ENCODE measurements at regions not wholly inside any gene's neighbourhood (a gene's known extent, or its start where the extent isn't known, plus 50 kb on each side); places are given as distances from the start of the nearest gene placed in this dataset.

- H3K27ac Mint-ChIP-seq (ENCODE audit: unreplicated experiment), result no peak overlapping the region
Measured at GRCh38 chr9:23556459-23556858, 269.6 kb downstream of the ELAVL2 start.

GRCh38 chr9:23557689-23558088 is 268.4 kb downstream of the ELAVL2 start:
- H3K4me1 Mint-ChIP-seq (ENCODE audit: unreplicated experiment), result no peaks in the 10 kb centered on the region
- H3K27me3 Mint-ChIP-seq (ENCODE audit: unreplicated experiment), result no peaks in the 10 kb centered on the region
- TF ChIP-seq CTCF (IDR thresholded peaks at IDR 0.05; ENCODE audit: unreplicated experiment), result no peak
- no peak overlapping the region for H3K4me3 Mint-ChIP-seq (ENCODE audit: unreplicated experiment)
- H3K36me3 Mint-ChIP-seq (ENCODE audit: low read depth, unreplicated experiment), result no peaks in the 10 kb centered on the region
- no peak for DNase-seq (ENCODE audit: low spot score)
- no peaks in the 10 kb centered on the region for H3K9me3 Mint-ChIP-seq (ENCODE audit: unreplicated experiment)
- H3K27ac Mint-ChIP-seq (ENCODE audit: unreplicated experiment), result no peak overlapping the region

More at GRCh38 chr9:23556459-23556858, 269.6 kb downstream of the ELAVL2 start:
- Mint-ChIP-seq H3K27me3 (ENCODE audit: unreplicated experiment) (no peaks in the 10 kb centered on the region), H3K36me3 (ENCODE audit: low read depth, unreplicated experiment) (no peaks in the 10 kb centered on the region), H3K4me1 (ENCODE audit: unreplicated experiment) (no peaks in the 10 kb centered on the region), H3K9me3 (ENCODE audit: unreplicated experiment) (no peaks in the 10 kb centered on the region), H3K4me3 (ENCODE audit: unreplicated experiment) (no peak overlapping the region)
- no peak for TF ChIP-seq CTCF (IDR thresholded peaks at IDR 0.05; ENCODE audit: unreplicated experiment)
- DNase-seq (ENCODE audit: low spot score), result no peak

GRCh38 chr9:23559522-23559921 is 266.5 kb downstream of the ELAVL2 start:
- no peaks in the 10 kb centered on the region for H3K36me3 Mint-ChIP-seq (ENCODE audit: low read depth, unreplicated experiment)
- peaks cover 3% of the 10 kb centered on the region for H3K4me1 Mint-ChIP-seq (ENCODE audit: unreplicated experiment)
- TF ChIP-seq CTCF (IDR thresholded peaks at IDR 0.05; ENCODE audit: unreplicated experiment), result no peak
- no peaks in the 10 kb centered on the region for H3K27me3 Mint-ChIP-seq (ENCODE audit: unreplicated experiment)
- DNase-seq (ENCODE audit: low spot score), result no peak
- no peaks in the 10 kb centered on the region for H3K9me3 Mint-ChIP-seq (ENCODE audit: unreplicated experiment)
- H3K27ac Mint-ChIP-seq (ENCODE audit: unreplicated experiment), result no peak overlapping the region
- no peak overlapping the region for H3K4me3 Mint-ChIP-seq (ENCODE audit: unreplicated experiment)

- DNase-seq (ENCODE audit: low spot score), result no peak
- no peak overlapping the region for H3K27ac Mint-ChIP-seq (ENCODE audit: unreplicated experiment)
- H3K4me3 Mint-ChIP-seq (ENCODE audit: unreplicated experiment), result no peak overlapping the region
- no peak for TF ChIP-seq CTCF (IDR thresholded peaks at IDR 0.05; ENCODE audit: unreplicated experiment)
- H3K4me1 Mint-ChIP-seq (ENCODE audit: unreplicated experiment), result peaks cover 8% of the 10 kb centered on the region
- no peaks in the 10 kb centered on the region for H3K27me3 Mint-ChIP-seq (ENCODE audit: unreplicated experiment)
- no peaks in the 10 kb centered on the region for H3K36me3 Mint-ChIP-seq (ENCODE audit: low read depth, unreplicated experiment)
- H3K9me3 Mint-ChIP-seq (ENCODE audit: unreplicated experiment), result no peaks in the 10 kb centered on the region
Measured at GRCh38 chr9:23563517-23563916, 262.5 kb downstream of the ELAVL2 start.

- Mint-ChIP-seq H3K4me3 (ENCODE audit: unreplicated experiment) (no peak overlapping the region), H3K4me1 (ENCODE audit: unreplicated experiment) (peaks cover 26% of the 10 kb centered on the region), H3K27me3 (ENCODE audit: unreplicated experiment) (no peaks in the 10 kb centered on the region), H3K36me3 (ENCODE audit: low read depth, unreplicated experiment) (no peaks in the 10 kb centered on the region), H3K9me3 (ENCODE audit: unreplicated experiment) (no peaks in the 10 kb centered on the region), H3K27ac (ENCODE audit: unreplicated experiment) (no peak overlapping the region)
- TF ChIP-seq CTCF (IDR thresholded peaks at IDR 0.05; ENCODE audit: unreplicated experiment), result no peak
- DNase-seq (ENCODE audit: low spot score), result no peak
Measured at GRCh38 chr9:23567516-23568165, 258.4 kb downstream of the ELAVL2 start.

Measured in endothelial cell (in vitro differentiated cells).